ENCODE measurements at regions not wholly inside any gene's neighbourhood (a gene's known extent, or its start where the extent isn't known, plus 50 kb on each side); places are given as distances from the start of the nearest gene placed in this dataset.

GRCh38 chr1:209491897-209492296, 91.6 kb upstream of the CAMK1G start:
- TF ChIP-seq CTCF (conservative IDR thresholded peaks at IDR 0.05; ENCODE audit: low read length) = no peak
- no peak for TF ChIP-seq EZH2phosphoT487 (IDR thresholded peaks at IDR 0.05; ENCODE audit: borderline replicate concordance)

All from Loucy (cell line).